GM23338 (cell line): ENCODE measurements at regions not wholly inside any gene's neighbourhood (a gene's known extent, or its start where the extent isn't known, plus 50 kb on each side); places are given as distances from the start of the nearest gene placed in this dataset.

Source experiments
- ATAC-seq: fragments of 200-7000 bp; cut with Tn5 transposase; 3 replicates; pipeline ENCODE4 v1.9.1; 2020
- DNase-seq: peaks from one replicate; pipeline ENCODE4 v3.0.0-alpha.2; 2015; ENCODE audit warnings: low spot score
- H2AFZ ChIP-seq: fragments of 200-600 bp; sonication (generic); 2 replicates; pipeline ENCODE4 v1.8.0; 2016; ENCODE audit warnings: antibody characterized with exemption, mild to moderate bottlenecking, moderate library complexity
- H3F3A ChIP-seq: fragments of 200-600 bp; sonication (generic); replicated peaks from 2 replicates; pipeline ENCODE4 v1.8.0; 2017; ENCODE audit warnings: antibody characterized with exemption, mixed run types, low read depth
- H3K27ac ChIP-seq: fragments of 200-600 bp; sonication (generic); 2 replicates; pipeline ENCODE4 v1.6.1; 2016; ENCODE audit warnings: low read depth
- H3K27me3 ChIP-seq: fragments of 200-600 bp; sonication (generic); 2 replicates; pipeline ENCODE4 v1.8.0; 2016; ENCODE audit warnings: mild to moderate bottlenecking, mixed run types, moderate library complexity; ENCODE audit not compliant: insufficient read depth
- H3K36me3 ChIP-seq: fragments of 200-600 bp; sonication (generic); 2 replicates; pipeline ENCODE4 v1.8.0; 2016; ENCODE audit warnings: mild to moderate bottlenecking; ENCODE audit not compliant: insufficient read depth
- H3K4me1 ChIP-seq: fragments of 200-600 bp; sonication (generic); 2 replicates; pipeline ENCODE4 v1.8.0; 2016; ENCODE audit warnings: mild to moderate bottlenecking, moderate library complexity; ENCODE audit not compliant: insufficient read depth
- H3K4me2 ChIP-seq: fragments of 200-600 bp; sonication (generic); 2 replicates; pipeline ENCODE4 v1.7.1; 2017; ENCODE audit warnings: mixed run types
- H3K4me3 ChIP-seq: fragments of 200-600 bp; sonication (generic); 2 replicates; pipeline ENCODE4 v1.6.1; 2016; ENCODE audit warnings: mixed run types
- H3K79me2 ChIP-seq: fragments of 200-600 bp; sonication (generic); replicated peaks from 2 replicates; pipeline ENCODE4 v1.8.0; 2017; ENCODE audit warnings: mild to moderate bottlenecking; ENCODE audit not compliant: insufficient read depth
- H3K9me2 ChIP-seq: fragments of 200-600 bp; sonication (generic); 2 replicates; pipeline ENCODE4 v1.8.0; 2017; ENCODE audit not compliant: insufficient read depth
- H4K20me1 ChIP-seq: fragments of 200-600 bp; sonication (generic); replicated peaks from 2 replicates; pipeline ENCODE4 v1.8.0; 2017; ENCODE audit warnings: mild to moderate bottlenecking; ENCODE audit not compliant: insufficient read depth
- H3K27ac Mint-ChIP-seq: 2 replicates; pipeline ENCODE4 v1.8.0; 2020; ENCODE audit warnings: inconsistent platforms, mild to moderate bottlenecking, moderate library complexity, mixed read lengths
- H3K27me3 Mint-ChIP-seq: 3 replicates; pipeline ENCODE4 v1.8.0; 2022; ENCODE audit warnings: low read depth, mild to moderate bottlenecking, moderate library complexity, mixed read lengths, inconsistent platforms; ENCODE audit not compliant: insufficient read depth, poor library complexity
- H3K36me3 Mint-ChIP-seq: 3 replicates; pipeline ENCODE4 v1.8.0; 2021; ENCODE audit warnings: low read depth, mild to moderate bottlenecking, inconsistent platforms, moderate library complexity, mixed read lengths
- H3K4me1 Mint-ChIP-seq: 3 replicates; pipeline ENCODE4 v1.8.0; 2020; ENCODE audit warnings: mild to moderate bottlenecking, inconsistent platforms, mixed read lengths
- H3K4me3 Mint-ChIP-seq: 3 replicates; pipeline ENCODE4 v1.8.0; 2021; ENCODE audit warnings: moderate library complexity, mild to moderate bottlenecking, inconsistent platforms, mixed read lengths
- H3K9me3 Mint-ChIP-seq: 3 replicates; pipeline ENCODE4 v1.8.0; 2020; ENCODE audit warnings: moderate library complexity, mild to moderate bottlenecking, inconsistent platforms, mixed read lengths
- CREB1 ChIP-seq: fragments of 250-450 bp; sonication (Bioruptor Pico); IDR thresholded peaks from 2 replicates; pipeline ENCODE4 v1.5.0; 2020; ENCODE audit warnings: low read depth, mild to moderate bottlenecking, moderate library complexity
- EZH2phosphoT487 ChIP-seq: fragments of 200-600 bp; sonication (generic); IDR thresholded peaks from one replicate; pipeline ENCODE4 v1.8.1; 2018; ENCODE audit warnings: antibody characterized with exemption; ENCODE audit not compliant: unreplicated experiment
- JUNB ChIP-seq: IDR thresholded peaks from one replicate; pipeline ENCODE4 v1.6.1; 2016; ENCODE audit warnings: antibody characterized with exemption; ENCODE audit not compliant: unreplicated experiment
- NANOG ChIP-seq: IDR thresholded peaks from 2 replicates; pipeline ENCODE4 v1.6.1; 2016; ENCODE audit warnings: antibody characterized with exemption, borderline replicate concordance
- STAT1 ChIP-seq: IDR thresholded peaks from one replicate; pipeline ENCODE4 v1.6.1; 2016; ENCODE audit warnings: antibody characterized with exemption; ENCODE audit not compliant: unreplicated experiment
- ZNF114 ChIP-seq: fragments of 250-450 bp; sonication (Bioruptor Pico); IDR thresholded peaks from 2 replicates; pipeline ENCODE4 v1.5.0; 2020; ENCODE audit warnings: mild to moderate bottlenecking, moderate library complexity
- ZNF331 ChIP-seq: fragments of 250-450 bp; sonication (Bioruptor Pico); IDR thresholded peaks from 2 replicates; pipeline ENCODE4 v1.5.0; 2020; ENCODE audit warnings: low read depth, mild to moderate bottlenecking, moderate library complexity
- TF ChIP-seq, protein P1 (sequence below): IDR thresholded peaks from one replicate; pipeline ENCODE4 v1.6.1; 2018; ENCODE audit warnings: antibody characterized with exemption; ENCODE audit not compliant: unreplicated experiment
- TF ChIP-seq, protein P2 (sequence below): fragments of 250-450 bp; sonication (Bioruptor Pico); IDR thresholded peaks from 2 replicates; pipeline ENCODE4 v1.5.0; 2020; ENCODE audit warnings: mild to moderate bottlenecking, moderate library complexity
- TF ChIP-seq, protein P3 (sequence below): IDR thresholded peaks from 2 replicates; pipeline ENCODE4 v1.6.1; 2016; ENCODE audit warnings: antibody characterized with exemption

DNA sequence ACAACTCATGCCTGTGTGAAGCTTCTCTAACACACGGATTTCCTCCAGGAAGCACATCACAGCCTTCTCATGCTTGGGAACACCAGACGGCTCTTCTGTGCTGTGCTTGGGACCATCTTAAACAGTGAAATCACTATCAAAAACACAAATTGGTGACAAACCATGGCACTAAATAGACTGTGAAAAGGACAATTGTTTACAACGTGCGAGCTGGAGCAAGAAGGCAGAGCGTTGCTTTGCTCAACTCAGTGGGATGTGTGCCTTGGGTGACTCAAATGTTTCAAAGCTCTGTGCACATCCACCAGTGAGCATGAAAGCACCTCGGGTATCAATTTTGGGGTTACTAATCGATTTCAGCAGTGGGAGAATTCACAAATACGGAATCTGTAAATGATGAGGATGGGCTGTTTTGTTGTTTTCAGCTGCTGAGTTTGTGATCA, 182.4 kb upstream of the ARL4C start (continued):
- TF ChIP-seq, protein P1, sequence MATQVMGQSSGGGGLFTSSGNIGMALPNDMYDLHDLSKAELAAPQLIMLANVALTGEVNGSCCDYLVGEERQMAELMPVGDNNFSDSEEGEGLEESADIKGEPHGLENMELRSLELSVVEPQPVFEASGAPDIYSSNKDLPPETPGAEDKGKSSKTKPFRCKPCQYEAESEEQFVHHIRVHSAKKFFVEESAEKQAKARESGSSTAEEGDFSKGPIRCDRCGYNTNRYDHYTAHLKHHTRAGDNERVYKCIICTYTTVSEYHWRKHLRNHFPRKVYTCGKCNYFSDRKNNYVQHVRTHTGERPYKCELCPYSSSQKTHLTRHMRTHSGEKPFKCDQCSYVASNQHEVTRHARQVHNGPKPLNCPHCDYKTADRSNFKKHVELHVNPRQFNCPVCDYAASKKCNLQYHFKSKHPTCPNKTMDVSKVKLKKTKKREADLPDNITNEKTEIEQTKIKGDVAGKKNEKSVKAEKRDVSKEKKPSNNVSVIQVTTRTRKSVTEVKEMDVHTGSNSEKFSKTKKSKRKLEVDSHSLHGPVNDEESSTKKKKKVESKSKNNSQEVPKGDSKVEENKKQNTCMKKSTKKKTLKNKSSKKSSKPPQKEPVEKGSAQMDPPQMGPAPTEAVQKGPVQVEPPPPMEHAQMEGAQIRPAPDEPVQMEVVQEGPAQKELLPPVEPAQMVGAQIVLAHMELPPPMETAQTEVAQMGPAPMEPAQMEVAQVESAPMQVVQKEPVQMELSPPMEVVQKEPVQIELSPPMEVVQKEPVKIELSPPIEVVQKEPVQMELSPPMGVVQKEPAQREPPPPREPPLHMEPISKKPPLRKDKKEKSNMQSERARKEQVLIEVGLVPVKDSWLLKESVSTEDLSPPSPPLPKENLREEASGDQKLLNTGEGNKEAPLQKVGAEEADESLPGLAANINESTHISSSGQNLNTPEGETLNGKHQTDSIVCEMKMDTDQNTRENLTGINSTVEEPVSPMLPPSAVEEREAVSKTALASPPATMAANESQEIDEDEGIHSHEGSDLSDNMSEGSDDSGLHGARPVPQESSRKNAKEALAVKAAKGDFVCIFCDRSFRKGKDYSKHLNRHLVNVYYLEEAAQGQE = no peak
- TF ChIP-seq EZH2phosphoT487 (no peak), NANOG (no peak), ZNF331 (CRISPR knock-in tag) (no peak)
- TF ChIP-seq, protein P2, sequence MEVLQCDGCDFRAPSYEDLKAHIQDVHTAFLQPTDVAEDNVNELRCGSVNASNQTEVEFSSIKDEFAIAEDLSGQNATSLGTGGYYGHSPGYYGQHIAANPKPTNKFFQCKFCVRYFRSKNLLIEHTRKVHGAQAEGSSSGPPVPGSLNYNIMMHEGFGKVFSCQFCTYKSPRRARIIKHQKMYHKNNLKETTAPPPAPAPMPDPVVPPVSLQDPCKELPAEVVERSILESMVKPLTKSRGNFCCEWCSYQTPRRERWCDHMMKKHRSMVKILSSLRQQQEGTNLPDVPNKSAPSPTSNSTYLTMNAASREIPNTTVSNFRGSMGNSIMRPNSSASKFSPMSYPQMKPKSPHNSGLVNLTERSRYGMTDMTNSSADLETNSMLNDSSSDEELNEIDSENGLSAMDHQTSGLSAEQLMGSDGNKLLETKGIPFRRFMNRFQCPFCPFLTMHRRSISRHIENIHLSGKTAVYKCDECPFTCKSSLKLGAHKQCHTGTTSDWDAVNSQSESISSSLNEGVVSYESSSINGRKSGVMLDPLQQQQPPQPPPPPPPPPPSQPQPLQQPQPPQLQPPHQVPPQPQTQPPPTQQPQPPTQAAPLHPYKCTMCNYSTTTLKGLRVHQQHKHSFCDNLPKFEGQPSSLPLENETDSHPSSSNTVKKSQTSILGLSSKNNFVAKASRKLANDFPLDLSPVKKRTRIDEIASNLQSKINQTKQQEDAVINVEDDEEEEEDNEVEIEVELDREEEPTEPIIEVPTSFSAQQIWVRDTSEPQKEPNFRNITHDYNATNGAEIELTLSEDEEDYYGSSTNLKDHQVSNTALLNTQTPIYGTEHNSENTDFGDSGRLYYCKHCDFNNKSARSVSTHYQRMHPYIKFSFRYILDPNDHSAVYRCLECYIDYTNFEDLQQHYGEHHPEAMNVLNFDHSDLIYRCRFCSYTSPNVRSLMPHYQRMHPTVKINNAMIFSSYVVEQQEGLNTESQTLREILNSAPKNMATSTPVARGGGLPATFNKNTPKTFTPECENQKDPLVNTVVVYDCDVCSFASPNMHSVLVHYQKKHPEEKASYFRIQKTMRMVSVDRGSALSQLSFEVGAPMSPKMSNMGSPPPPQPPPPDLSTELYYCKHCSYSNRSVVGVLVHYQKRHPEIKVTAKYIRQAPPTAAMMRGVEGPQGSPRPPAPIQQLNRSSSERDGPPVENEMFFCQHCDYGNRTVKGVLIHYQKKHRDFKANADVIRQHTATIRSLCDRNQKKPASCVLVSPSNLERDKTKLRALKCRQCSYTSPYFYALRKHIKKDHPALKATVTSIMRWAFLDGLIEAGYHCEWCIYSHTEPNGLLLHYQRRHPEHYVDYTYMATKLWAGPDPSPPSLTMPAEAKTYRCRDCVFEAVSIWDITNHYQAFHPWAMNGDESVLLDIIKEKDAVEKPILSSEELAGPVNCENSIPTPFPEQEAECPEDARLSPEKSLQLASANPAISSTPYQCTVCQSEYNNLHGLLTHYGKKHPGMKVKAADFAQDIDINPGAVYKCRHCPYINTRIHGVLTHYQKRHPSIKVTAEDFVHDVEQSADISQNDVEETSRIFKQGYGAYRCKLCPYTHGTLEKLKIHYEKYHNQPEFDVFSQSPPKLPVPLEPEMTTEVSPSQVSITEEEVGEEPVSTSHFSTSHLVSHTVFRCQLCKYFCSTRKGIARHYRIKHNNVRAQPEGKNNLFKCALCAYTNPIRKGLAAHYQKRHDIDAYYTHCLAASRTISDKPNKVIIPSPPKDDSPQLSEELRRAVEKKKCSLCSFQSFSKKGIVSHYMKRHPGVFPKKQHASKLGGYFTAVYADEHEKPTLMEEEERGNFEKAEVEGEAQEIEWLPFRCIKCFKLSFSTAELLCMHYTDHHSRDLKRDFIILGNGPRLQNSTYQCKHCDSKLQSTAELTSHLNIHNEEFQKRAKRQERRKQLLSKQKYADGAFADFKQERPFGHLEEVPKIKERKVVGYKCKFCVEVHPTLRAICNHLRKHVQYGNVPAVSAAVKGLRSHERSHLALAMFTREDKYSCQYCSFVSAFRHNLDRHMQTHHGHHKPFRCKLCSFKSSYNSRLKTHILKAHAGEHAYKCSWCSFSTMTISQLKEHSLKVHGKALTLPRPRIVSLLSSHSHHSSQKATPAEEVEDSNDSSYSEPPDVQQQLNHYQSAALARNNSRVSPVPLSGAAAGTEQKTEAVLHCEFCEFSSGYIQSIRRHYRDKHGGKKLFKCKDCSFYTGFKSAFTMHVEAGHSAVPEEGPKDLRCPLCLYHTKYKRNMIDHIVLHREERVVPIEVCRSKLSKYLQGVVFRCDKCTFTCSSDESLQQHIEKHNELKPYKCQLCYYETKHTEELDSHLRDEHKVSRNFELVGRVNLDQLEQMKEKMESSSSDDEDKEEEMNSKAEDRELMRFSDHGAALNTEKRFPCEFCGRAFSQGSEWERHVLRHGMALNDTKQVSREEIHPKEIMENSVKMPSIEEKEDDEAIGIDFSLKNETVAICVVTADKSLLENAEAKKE (CRISPR knock-in tag) = no peak

DNA sequence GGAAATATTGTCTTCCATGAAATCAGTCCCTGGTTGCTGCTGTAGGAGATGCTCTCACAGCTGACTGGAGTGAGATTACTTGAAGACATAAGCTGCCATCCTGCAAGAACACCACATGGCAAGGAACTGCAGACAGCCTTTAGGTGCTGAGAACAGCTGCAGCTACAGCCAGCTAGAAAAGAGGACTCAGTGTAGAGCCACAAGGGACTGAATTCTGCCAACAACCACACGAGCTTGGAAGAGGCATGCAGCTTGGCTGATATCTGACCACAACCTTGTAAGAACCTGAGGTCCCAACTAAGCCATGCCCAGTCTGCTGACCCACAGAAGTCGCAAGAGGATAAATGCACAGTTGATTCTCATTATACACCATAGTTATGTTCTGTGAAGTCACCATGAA, 181.8 kb upstream of the ARL4C start:
- Mint-ChIP-seq H3K27ac (no peak overlapping the region), H3K27me3 (peaks cover 15% of the 10 kb centered on the region), H3K9me3 (peaks cover 18% of the 10 kb centered on the region), H3K4me3 (no peak overlapping the region), H3K4me1 (peaks cover 49% of the 10 kb centered on the region), H3K36me3 (peaks cover 13% of the 10 kb centered on the region)
- ATAC-seq = no peak
- Histone ChIP-seq H3K27ac (no peak overlapping the region), H3F3A (peaks cover 14% of the 10 kb centered on the region; the same call in 1 of the 2 replicates), H3K4me1 (peaks cover 28% of the 10 kb centered on the region), H3K9me2 (peaks cover 17% of the 10 kb centered on the region), H2AFZ (no peak overlapping the region), H3K4me2 (no peak overlapping the region), H3K4me3 (no peak overlapping the region), H3K79me2 (no peaks in the 10 kb centered on the region), H3K36me3 (no peaks in the 10 kb centered on the region), H4K20me1 (no peaks in the 10 kb centered on the region), H3K27me3 (no peaks in the 10 kb centered on the region)
- TF ChIP-seq JUNB = no peak
- no peak for TF ChIP-seq ZNF114
- no peak for TF ChIP-seq CREB1 (CRISPR knock-in tag)
- no peak for TF ChIP-seq STAT1
- TF ChIP-seq, protein P3, sequence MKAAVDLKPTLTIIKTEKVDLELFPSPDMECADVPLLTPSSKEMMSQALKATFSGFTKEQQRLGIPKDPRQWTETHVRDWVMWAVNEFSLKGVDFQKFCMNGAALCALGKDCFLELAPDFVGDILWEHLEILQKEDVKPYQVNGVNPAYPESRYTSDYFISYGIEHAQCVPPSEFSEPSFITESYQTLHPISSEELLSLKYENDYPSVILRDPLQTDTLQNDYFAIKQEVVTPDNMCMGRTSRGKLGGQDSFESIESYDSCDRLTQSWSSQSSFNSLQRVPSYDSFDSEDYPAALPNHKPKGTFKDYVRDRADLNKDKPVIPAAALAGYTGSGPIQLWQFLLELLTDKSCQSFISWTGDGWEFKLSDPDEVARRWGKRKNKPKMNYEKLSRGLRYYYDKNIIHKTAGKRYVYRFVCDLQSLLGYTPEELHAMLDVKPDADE = no peak
- no peak for DNase-seq
